Activated gamma-delta T cell treated with anti-CD3 and anti-CD28 coated beads, Interleukin-2, amount 50 U/mL, for 16 hours (primary cell): ENCODE measurements at regions not wholly inside any gene's neighbourhood (a gene's known extent, or its start where the extent isn't known, plus 50 kb on each side); places are given as distances from the start of the nearest gene placed in this dataset.
A peak's percentile ranks its signal among the peaks of the same experiment; 100 is the strongest.

Experiments
- DNase-seq: peaks from one replicate; pipeline ENCODE4 v3.0.0-alpha.2; 2020; ENCODE audit warnings: low read depth

DNA sequence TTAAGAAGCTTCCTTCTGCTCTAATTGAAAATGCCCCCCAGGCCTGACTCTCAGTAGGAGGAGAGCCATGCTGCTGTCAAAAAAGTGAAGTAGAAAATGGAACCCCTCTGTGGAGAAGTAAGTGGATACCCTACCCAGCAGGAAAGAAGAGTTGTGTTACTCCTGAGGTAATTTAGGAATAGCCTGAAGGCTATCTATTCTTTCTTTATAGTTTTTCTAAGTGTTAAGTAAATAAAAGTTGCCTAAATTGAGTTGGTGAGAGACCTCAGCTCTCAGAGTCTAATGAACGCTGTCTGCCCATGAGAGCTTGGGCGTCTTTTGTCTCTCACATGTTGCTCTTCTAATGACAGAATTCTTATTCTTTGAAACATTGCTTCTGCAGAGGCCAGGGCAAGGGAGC is 116.2 kb downstream of the NSUN3 start:
- DNase-seq, result no peak

DNA sequence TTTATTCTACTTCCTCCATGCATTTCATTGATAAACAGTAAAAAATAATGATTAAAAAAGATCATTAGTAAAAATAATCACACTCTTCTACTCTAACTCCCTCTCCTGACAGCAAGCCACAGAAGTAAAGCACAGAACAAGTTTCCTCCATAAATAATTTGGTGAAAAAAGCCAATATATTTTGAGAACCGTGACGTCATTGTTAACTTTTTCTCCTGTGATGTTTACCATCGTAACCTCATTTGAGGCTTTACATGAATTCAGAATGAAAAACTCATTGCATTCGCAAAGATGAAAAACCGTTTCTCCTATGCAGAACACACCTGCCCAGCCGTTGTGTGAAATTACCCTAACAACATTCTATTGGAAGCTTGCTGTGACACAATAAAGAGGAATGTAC is 120.7 kb downstream of the NSUN3 start:
- no peak for DNase-seq

DNA sequence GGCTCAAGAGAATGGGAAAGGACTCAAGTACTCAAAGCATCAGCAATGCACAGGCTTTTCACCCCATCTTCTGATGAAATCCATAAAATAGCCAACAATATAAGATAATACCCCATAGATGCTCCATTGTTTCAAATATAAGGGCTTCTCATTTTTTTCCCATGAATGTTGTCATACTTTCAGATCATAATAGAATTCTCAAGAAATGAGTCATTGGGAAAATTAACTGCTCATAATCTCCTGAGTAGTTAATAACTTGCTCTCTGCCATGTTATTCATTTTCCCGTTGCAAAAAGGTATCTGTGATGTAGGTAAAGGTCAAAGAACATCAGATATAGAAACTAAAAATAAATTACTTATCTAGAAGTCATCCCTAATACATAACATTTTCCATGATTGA is 121.9 kb downstream of the NSUN3 start:
- DNase-seq, result no peak

- no peak for DNase-seq
Observed at GRCh38 chr3:94185753-94186152, 122.9 kb downstream of the NSUN3 start.

DNA sequence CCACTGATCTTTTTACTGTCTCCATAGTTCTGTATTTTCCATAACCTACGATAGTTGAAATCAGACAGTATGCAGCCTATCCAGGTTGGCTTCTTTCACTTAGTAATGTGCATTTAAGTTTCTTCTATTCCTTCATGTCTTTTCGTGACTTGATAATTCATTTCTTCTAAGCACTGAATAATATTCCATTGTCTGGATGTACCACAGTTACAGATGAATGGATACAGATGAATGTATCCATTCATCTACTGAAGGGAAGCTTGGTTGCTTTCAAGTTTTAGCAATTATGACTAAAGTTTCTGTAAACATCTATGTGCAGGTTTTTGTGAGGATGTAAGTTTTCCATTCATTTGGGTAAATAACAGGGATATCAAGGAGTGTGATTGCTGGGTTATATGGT is 124.8 kb downstream of the NSUN3 start:
- no peak for DNase-seq

DNA sequence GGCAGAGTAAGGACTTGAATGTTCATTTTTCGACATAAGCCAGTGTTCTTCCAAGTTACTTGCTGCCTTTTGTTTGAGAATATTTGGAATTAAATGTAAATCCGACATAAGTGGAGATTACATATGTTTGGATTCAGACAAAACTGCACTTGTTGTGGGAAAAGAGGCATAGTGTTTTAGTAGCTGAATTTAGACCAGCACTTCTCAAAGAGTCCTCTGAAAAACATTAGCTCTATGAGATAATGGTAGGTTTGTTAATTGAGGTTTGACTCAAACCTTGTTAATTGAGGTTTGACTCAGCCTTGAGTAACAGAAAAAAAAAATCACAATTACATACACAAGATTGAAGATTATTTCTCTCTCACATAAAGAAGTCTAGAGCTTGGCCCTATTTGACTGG is 132.5 kb downstream of the NSUN3 start:
- no peak for DNase-seq

DNA sequence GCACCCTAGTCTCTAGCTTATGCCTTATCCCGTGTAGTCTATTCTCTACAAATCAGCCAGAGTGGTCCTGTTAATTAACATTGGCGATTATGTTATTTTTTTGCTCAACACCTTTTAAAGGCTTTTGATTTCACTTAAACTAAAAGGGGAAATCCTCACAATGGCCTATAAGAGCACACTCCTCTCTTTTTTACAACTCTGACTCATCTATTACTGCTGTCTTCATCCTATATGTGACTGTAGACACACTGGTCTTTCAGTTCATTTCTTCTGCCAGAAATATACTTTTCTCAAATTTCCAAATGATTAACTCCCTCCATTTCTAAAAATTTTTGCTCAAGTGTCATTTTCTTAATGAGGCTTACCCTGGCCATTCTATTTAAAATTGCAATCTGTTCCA is 143.4 kb downstream of the NSUN3 start:
- DNase-seq, result no peak

GRCh38 chr3:94210256-94210655 is 147.4 kb downstream of the NSUN3 start:
- no peak for DNase-seq

- DNase-seq, result no peak
Observed at GRCh38 chr3:94217406-94217805, 154.5 kb downstream of the NSUN3 start.

- no peak for DNase-seq
Observed at GRCh38 chr3:94220426-94220825, 157.6 kb downstream of the NSUN3 start.

- DNase-seq, result no peak
Observed at GRCh38 chr3:94221829-94222228, 159.0 kb downstream of the NSUN3 start.

GRCh38 chr3:94225148-94225865 is 162.4 kb downstream of the NSUN3 start:
- DNase-seq, result no peak

GRCh38 chr3:94226078-94226477 is 163.2 kb downstream of the NSUN3 start:
- no peak for DNase-seq

- no peak for DNase-seq
Observed at GRCh38 chr3:94232921-94233320, 170.1 kb downstream of the NSUN3 start.

- no peak for DNase-seq
Observed at GRCh38 chr3:94234177-94234788, 171.4 kb downstream of the NSUN3 start.

- DNase-seq, result no peak
Observed at GRCh38 chr3:94241986-94242385, 179.1 kb downstream of the NSUN3 start.

- no peak for DNase-seq
Observed at GRCh38 chr3:94246171-94246570, 183.3 kb downstream of the NSUN3 start.

DNA sequence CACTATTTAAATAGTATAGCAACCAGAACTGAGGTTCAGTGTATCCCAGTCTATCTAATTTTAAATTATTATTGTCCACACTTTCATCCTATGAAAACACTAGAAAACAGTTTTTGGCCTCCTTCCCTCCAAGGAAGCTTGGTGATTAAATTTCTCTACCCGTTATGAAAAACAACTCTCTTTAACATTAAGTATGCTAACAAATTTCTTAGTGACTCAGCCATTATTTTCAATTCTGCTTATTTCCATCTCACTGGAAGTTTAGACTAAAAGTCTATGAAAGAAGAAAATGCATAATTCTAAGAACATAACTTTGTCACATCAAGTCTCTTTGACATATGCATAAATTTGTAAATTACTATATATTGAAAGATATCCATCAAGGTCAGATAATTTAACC is 185.2 kb downstream of the NSUN3 start:
- no peak for DNase-seq

- peak; percentile 32 for DNase-seq
Observed at GRCh38 chr3:94249491-94250079, 186.7 kb downstream of the NSUN3 start.

GRCh38 chr3:94251566-94251965 is 188.7 kb downstream of the NSUN3 start:
- DNase-seq, result no peak

- DNase-seq, result no peak
Observed at GRCh38 chr3:94252316-94252715, 189.5 kb downstream of the NSUN3 start.

DNA sequence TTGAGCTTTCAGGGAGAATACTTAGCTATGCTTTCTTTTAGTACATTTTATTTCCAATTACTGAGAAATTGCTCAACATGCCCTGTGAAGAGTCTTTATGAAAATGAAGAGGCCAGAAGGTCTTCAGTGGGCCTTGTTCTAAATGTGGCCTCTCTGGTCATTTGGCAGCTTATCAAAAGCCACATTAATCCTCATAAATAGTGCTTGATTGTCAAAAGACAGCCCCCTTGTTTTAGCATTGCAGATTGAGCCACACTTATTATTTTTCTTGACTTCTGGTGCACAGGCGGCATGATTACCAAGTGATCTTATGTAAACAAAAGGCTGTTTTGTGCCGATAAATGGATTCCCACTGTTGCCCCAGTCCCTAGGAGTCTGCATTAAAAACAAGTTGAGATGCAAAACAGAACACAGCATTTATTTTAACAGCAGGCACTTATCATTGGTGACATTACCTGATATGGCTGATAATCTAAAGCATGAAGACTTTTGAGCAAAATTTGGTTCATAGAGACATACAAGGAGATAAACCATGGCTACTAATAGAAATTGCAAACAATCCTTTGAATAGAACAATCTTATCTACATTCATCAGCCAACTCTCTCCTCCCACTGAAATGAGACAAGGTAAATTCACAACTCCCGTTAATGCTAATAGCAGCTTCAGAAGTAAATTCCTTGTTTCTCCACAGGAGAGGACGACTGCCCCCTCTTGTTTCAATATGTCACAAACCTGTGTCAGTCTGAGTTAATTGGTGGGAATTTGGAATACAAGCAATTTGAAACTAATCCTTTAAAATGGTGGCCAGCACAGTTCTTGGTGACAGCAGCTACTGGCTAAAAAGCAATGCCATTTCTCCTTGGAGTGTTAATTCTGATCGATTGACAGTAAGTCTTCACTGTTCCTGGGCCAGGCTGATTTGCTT is 194.3 kb downstream of the NSUN3 start:
- DNase-seq, result no peak

DNA sequence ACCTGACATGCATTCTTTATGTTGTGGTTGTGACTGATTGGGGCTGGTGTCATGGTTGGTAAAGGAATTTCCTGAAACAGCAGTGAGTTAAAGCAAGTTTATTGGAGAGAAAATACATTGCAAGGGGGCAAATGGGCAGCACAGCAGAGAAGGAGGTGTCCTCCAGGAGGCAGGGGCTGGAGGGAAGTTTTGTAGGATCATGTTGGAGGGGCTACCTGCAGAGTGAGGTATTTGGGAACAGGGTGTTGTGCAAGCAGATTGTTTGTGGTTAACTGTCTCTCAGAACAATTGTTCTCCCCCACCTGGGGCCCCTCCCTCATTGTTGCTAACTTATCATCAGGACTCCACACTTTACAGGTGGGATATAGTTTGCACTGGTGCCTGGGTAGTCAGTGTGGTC is 196.0 kb downstream of the NSUN3 start:
- no peak for DNase-seq
